GM18517 (cell line): ENCODE measurements at regions not wholly inside any gene's neighbourhood (a gene's known extent, or its start where the extent isn't known, plus 50 kb on each side); places are given as distances from the start of the nearest gene placed in this dataset.

Source experiments
- ATAC-seq: cut with Tn5 transposase; IDR thresholded peaks from one replicate; pipeline ENCODE4 v1.9.1; 2021; ENCODE audit warnings: mild to moderate bottlenecking, moderate library complexity; ENCODE audit not compliant: unreplicated experiment

DNA sequence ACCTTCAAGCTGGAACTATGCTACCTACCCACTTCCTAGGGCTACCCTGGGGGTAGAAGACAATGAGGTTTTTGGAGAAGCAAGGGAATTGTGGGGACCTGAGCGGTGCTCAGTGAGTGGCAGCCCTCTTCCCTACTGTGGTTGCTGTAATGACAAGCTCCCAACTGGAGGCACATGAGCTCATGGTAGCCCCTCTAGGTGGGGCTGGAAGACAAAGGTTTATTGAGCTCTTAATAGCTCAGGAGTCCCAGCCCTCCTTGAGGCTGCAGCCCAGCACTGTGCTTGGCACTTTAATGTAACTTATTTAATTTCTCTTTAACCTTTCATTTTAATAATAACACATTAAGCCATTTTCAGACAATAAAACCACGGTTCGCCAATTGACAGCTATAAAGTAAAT lies 528.9 kb downstream of the OMA1 start:
- no peak for ATAC-seq

DNA sequence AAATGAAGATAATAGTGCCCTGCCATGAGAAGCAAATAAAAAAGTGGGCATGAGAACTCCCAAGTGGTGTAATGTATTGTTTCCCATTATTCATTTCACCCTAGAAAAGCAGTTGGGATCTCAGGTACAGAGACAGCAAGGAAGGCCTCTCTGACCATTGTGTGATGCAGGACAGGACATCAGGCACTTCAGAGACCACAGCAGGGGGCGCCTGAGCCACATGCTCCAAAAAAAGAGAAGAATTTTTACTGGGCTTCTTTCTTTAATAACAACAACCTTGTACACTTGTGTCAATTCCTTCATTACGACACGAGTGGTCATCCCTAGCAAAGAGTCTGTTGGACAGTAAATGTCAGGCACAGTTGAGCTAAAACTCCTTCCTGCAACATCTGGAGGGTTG lies 533.3 kb downstream of the OMA1 start:
- ATAC-seq, result no peak

DNA sequence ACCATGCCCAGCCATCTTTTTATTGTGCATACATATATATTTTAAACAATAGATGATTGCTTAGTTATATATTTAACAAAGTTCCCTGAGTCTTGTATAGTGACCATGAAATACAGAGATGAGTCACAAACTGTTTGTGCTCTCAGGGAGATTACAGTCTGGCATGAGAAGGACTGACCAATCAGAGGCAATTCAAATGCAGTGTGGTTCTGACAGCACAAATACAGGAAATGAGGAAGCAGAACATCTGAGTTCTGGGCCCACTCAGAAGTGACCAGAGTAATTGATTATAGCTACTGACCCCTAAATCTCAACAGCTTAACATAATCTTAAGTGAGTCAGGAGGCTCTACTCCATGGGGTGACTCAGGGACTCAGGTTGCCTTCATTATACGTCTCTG lies 534.5 kb downstream of the OMA1 start:
- no peak for ATAC-seq

DNA sequence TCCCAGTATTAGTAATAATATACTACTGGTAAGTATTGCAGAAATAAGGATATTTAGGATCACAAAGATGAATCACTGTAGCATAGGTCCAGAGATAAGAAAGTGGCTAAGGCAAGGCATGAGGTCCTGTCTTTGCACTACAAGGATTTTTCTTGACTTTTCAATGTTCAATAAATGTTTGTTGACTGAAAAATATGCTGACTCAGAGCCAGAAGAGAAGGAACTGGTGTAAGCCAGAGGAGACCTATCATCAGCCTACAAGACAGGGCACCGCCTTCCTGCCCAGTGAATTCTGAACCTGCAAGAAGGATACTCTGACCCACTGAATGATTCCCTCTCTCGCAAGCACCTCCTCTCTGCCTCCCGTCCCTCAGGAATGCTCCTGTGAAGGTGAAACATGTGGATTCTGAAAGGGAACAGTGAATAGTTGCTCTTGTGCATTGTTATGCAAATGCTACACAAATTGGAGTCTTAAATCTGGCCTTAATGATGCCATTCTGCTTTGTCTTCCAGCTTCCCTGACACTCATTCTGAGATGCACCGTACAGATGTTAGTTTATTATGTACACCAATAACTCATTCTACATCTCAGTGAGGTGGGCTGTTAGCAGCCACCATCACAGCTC lies 540.0 kb downstream of the OMA1 start:
- ATAC-seq, result no peak

DNA sequence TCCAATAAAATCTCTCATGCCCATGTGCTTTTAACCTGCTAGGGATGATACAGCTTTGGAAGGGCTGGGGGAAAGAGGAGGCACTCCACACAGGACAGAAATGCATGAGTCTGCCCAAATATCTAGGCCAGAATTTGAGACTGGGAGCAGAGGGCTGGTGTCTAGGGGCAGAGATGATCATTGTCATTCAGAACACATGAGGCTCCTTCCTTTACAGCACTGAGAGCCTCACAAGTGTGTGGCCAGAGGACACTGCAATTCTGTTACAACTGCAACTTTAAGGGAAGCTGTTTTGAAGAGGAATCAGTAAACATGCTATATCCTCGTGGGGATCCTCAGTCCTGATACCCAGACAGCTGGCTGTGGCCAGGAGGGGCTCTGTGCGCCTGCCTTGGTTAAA lies 541.3 kb downstream of the OMA1 start:
- no peak for ATAC-seq

DNA sequence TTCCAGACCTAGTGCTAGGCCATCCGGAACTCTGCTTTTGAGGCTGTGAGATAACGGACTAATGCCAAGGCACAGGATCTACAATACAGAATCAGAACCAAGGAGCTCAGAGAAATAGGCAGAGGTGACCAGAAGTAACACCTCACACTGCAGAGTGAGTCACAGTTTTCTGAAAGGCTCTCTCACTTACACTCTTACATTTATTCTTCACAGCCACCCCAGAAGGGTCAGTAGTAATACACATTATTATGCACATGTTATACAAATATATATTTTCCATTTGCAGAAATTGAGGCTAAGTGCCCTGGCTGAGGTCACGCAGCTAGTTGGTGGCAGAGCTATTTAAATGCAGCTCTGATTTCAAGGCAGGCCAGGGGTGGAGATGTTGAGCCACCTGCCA lies 542.5 kb downstream of the OMA1 start:
- no peak for ATAC-seq

DNA sequence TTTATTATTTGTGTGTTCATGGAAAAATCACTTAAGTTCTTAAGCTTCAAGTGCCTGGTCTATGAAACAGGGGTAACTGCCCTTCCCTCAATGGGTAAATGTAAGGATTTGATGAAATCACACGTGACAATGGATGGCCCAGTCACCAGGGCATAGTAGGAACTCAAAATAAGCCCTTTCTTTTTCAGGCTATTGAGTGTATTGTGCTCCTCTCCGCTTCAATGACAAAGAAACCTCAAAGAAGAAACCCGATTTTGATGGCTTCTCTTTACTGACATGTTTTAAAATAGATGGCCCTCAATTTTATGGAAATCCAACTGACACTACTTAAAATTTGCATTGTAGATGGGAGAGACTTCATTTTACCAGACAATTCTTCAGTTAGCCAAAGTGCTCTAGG lies 543.5 kb downstream of the OMA1 start:
- no peak for ATAC-seq

DNA sequence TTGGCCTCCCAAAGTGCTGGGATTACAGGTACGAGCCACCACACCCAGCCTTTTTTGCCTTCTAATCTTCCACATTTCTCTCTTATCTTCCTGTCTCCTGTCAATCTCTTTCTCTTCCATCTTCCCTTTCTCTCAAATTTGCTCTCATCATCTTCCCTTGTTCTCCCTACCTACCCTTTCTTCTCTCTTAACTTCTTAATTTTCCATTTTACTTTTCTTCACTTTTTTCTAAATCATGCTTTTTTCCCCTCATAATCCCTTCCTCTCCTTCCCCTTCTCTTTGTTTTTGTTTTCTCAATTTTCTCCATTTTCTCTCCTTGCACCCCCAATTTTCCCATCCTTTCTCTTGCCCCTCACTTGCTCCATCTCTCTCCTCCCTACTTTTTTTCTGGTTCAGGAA lies 545.7 kb downstream of the OMA1 start:
- no peak for ATAC-seq

DNA sequence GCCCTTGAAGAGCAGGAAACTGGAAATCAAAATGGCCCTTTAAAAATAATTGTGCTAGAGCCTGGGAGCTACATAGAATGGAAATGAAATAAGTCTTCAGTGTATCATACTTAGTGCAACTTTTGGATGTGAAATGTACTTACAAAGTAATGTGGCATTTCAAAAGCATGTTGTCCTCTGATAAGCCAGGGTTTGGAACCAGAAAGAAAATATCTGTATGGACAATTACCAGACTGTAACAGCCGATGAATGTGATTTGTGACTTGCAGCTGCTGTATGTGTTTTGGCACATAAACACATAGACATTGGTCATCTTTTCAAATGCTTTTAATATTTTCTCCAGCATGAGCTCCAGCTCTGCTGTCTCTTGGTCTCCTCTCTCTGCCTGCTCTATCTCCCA lies 546.4 kb downstream of the OMA1 start:
- ATAC-seq, result no peak

DNA sequence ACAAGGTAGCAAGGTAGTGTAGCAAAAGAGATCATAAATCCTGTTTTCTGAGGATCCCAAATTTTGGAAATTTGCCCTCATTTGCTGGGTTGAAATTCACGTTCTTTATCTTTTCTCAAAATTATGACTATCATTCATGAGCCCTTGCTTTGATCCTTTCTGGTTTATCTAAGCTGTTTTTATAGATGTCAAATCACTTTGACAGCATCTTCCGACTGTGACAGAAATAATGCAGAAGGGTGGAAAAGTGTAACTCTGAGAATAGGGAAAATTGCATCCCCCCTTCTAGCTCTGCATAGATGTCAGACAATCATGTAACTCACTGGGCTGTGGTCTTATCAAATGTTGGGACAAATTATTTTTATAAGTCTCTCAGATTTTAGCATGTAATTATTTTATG lies 550.1 kb downstream of the OMA1 start:
- ATAC-seq, result no peak

DNA sequence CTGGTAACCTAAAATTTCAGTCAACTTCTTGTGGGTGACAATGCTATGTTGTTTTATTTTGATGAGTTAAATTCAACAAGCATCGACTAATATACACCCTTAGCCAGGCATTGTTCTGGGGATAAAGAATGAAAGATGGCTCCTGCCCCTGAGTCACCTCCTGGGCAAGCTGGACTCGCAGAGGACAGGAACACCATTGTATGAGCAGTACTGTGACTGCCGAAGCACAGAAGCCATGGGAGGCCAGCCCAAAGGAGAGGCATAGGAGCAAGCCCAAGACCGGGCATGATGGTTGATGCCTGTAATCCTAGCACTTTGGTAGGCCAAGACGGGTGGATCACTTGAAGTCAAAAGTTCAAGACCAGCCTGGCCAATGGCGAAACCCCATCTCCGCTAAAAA lies 555.2 kb downstream of the OMA1 start:
- ATAC-seq, result no peak

DNA sequence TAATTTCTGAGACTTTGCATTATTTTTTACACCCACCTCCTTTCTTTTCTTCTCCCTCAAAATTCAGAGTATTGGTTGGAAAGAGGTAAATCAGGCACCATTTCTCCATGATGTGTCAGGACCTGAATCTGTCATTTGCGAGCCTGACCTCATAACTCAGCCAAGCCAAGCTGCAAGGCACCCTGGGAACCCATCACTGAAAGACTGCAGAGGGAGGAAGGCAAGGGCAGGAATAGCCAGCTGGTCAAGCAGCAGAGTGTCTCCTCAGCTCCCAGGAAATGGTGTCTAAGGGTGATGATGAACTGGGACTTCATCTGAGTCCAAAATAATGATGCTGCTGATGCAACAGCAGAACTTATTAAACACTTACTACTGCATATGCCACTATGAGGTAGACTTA lies 556.6 kb downstream of the OMA1 start:
- ATAC-seq, result no peak

DNA sequence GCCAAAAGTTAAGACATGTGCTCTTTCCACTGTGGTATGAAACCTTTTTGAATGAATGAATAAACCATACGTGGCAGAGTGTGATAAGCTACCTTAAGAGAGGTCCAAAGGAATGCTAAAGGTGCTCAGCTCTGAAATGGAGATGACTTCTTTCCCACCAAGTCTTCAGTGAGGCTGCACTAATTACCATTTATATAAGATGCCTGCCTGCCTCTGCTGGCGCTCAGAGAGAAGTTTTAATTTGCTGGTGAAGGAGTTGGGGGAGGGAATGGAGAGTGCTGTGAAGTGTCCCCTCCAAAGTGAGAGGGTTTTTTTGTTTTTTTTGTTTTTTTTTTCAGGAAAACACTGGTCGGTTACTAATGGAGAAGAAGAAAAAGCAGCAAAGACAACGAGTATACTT lies 559.0 kb downstream of the OMA1 start:
- ATAC-seq, result no peak

DNA sequence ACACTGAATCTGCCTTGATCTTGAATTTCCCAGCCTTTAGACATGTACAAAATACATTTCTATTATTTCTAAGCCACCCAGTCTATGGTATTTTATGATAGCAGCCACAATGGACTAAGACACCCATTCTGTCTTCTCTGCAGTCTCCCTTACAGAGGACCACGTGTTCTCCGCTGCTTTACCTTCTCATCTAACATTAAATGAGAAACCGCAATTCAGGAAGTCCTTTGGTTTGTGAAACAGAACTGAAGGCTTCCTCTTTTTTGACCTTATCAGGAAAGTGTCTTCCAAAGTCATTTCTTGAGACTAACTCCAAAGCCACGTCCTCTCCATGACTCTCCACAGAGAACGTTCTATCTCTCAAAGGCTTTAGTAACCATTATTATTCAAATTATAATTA lies 560.1 kb downstream of the OMA1 start:
- ATAC-seq, result peak; percentile 59

DNA sequence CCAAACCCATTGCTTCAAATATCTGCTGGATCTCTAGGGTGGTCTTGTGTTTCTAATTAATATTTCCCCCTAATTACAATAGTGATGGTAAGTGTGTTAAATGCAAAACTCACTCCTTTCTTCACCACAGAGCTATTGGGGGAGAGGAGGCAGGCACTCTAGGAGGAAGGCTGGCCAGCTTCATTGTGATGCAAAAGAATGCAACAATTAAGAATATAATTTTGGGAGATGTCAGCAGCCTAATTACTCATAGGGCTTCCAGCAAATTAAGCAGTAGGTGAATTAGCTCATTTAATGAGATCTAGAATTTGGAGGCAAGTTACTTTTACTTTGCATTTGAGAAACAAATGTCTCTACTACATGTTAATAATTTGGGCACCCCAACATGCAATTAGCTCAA lies 560.4 kb upstream of the DAB1 start:
- no peak for ATAC-seq

DNA sequence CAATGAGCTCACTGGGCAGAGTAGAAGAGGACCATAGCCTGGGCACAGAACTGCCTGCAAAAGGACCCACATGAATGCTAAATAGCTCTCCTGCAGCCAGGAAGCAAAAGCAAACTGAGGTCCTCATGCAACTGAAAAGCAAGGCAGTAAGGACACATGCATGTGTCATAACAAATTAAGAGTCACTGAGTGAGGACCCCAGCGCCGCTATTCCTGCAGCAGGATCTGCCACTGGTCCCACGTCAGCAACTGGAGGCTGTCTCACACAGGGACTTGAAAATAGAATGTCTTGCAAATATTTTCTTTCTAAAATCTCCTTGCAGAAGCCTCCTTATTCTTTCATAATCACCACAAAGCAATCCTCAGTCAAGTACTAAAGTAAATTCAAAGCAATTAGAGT lies 559.6 kb upstream of the DAB1 start:
- ATAC-seq, result no peak

DNA sequence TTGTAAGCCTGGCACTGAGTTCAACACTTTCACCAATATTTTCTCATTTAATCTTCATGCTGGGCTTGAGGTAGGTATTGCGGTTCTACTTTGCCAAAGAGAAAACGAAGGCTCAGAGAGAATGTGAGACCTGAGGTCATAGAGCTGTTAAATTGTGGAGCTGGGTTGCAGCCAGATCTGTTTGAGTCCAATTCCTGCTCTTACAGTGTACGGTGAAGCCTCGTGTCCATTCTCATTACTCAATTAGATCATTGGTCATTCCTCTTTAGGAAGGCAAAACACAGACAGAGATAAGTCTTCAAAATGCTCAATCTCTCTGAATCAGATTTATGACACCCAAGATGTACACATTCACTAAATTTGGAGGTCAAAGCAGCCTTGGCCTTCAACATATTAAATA lies 559.0 kb upstream of the DAB1 start:
- ATAC-seq, result no peak

DNA sequence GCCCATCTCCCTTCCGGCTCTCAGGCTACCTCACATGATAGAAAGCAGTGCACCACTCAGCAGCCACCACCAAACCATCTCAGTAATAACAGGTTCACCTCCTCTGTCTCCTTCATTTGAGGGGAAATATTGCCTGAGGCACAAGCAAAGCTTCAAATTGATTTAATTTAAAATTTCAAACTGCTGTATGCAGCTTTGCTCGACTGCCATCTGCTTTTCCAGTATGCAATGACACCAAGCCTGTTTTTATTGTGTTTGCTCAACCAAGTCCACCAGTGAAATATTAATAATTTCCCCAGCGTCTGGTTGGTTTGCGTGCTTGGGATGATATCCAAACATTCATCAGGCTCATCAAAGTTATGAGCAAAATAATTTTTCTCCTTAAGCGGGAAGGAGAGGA lies 552.4 kb upstream of the DAB1 start:
- ATAC-seq, result no peak

DNA sequence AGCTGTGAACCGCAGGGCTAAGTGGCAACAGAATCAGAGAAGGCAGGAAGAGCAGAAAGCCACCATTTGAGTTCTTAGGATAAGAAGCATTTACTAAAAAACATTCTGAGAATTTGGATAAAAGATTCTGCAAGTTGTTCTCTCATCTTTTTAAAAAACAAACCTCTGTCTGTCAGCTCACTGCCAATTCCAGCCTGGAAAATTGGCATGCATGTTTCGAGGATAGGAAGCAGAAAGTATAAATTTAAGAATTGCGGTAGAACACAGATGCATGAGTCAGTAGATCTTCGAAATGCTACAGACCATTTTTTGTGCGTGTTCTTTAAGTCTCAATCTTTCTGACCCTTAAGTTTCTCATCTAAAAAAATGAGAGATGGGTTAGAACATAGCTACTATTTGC lies 544.5 kb upstream of the DAB1 start:
- no peak for ATAC-seq

DNA sequence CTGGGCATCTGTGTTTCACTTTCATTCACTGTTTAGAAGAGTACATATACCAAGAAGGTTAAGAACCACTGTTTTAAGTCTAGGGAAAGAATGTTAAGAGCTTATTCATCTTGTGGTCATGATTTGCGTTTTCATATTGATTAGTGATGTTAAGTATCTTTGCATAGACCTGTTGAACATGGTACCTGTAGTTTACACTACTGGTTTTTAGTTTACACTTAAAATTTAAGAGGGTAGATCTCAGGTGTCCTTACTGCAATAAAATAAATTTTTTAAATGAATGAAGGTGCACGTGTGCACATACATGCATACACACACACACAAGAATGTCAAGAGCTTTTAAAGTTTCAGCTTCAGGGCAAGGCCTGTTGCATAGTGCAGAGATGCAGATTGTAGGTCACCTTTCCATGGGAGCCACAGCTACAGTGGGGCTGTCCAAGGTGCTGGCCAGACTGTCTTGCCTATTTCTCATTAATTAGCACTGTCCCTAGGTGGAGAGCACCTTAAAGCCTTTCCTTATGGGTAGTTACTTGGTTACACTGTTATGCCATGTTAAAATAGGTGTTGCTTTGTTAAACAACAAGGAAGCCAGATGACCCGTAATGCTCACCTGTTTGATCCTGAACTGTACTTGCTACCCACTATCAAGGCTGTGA lies 543.0 kb upstream of the DAB1 start:
- ATAC-seq, result no peak

DNA sequence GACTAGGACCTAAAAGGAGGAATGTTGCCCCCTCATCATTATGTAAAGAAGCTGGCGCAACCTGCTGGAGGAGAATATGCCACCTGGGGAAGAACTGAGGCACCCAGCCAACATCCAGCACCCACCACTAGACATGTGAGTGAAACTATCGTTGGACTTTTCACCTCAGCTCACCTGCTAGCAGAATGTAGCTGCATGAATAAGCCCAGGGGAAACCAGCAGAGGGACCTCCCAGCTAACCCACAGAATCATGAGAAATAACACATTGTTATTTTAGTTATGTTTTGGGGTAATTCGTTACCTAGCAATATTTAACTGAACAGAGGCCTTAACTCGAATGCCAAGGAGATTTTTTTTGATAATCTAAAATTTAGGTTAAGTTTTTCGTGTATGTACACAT lies 542.5 kb upstream of the DAB1 start:
- ATAC-seq, result no peak

DNA sequence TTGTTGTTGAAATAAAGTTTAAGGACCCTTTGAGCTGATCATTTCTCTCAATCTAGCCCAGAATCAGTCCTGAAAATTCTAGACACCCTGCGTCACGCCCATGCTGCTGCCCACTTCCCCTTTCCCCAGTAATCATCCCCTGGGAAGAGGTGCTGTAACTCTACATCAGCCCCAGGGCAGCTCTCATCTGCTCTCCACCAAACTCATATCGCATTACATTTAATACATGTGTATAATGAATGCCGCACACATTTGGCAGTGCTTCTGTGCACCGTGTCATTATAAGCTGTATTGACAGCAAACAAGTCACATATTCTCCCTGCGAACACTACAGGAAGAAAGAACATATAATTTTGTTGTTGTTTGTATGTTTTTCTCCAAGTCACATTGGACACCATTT lies 539.7 kb upstream of the DAB1 start:
- no peak for ATAC-seq

DNA sequence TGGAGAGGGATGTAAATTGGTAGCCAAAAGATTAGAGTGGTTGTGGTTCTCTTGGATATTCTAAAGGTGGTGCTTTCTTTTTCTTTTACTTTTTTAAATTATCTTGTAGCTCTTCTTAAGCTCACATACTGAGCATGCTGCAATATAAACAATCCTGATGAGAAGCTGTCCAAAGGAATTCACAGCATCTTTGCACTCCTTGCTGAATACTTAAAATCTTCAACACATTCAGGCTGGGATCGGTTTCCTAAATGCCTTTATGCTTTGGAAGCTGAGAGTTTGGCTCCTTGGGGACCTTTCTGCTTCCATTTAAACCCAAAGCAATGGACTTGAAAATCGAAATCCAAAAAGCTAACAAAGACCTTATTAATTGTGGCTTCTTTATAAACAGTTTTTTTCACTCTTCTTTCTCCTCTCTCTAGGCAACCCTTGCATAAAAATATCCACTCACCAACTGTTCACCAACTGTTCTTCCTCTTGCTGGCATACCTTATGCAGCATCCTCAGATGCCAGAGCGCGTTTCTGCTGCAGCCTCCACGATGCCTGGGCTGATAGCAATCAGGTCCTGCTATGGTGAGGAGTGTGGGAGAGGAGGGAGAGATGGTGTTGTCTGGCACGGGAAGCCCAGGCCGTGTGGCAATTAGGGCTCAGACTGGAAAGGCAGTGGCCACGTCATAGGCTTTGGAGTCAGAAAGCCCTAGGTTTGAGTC lies 535.8 kb upstream of the DAB1 start:
- ATAC-seq, result no peak
